CD1c-positive myeloid dendritic cell (primary cell): ENCODE measurements at regions not wholly inside any gene's neighbourhood (a gene's known extent, or its start where the extent isn't known, plus 50 kb on each side); places are given as distances from the start of the nearest gene placed in this dataset.

ENCODE experiments used
- DNase-seq: peaks from one replicate; pipeline ENCODE4 v3.0.0-alpha.2; 2016; ENCODE audit errors: extremely low spot score

GRCh38 chr13:97134364-97135095 lies 87.6 kb upstream of the MBNL2 start:
- no peak for DNase-seq

- DNase-seq: no peak
Measured at GRCh38 chr13:97135883-97136282, 86.2 kb upstream of the MBNL2 start.

GRCh38 chr13:97136418-97136817 lies 85.7 kb upstream of the MBNL2 start:
- no peak for DNase-seq

- DNase-seq: no peak
Measured at GRCh38 chr13:97139691-97140090, 82.4 kb upstream of the MBNL2 start.

- no peak for DNase-seq
Measured at GRCh38 chr13:97140131-97140530, 82.0 kb upstream of the MBNL2 start.

- DNase-seq: no peak
Measured at GRCh38 chr13:97140611-97141010, 81.5 kb upstream of the MBNL2 start.

- no peak for DNase-seq
Measured at GRCh38 chr13:97141097-97141496, 81.0 kb upstream of the MBNL2 start.

GRCh38 chr13:97141564-97142005 lies 80.5 kb upstream of the MBNL2 start:
- no peak for DNase-seq

- no peak for DNase-seq
Measured at GRCh38 chr13:97142452-97142851, 79.7 kb upstream of the MBNL2 start.

GRCh38 chr13:97145057-97145456 lies 77.1 kb upstream of the MBNL2 start:
- no peak for DNase-seq

- no peak for DNase-seq
Measured at GRCh38 chr13:97148894-97149293, 73.2 kb upstream of the MBNL2 start.

- no peak for DNase-seq
Measured at GRCh38 chr13:97160421-97160820, 61.7 kb upstream of the MBNL2 start.

GRCh38 chr13:97161582-97162231 lies 60.4 kb upstream of the MBNL2 start:
- no peak for DNase-seq

GRCh38 chr13:97165502-97166425 lies 56.4 kb upstream of the MBNL2 start:
- DNase-seq: no peak

GRCh38 chr13:97171136-97171535 lies 51.0 kb upstream of the MBNL2 start:
- DNase-seq: no peak
